SK-N-SH (cell line): ENCODE measurements at regions not wholly inside any gene's neighbourhood (a gene's known extent, or its start where the extent isn't known, plus 50 kb on each side); places are given as distances from the start of the nearest gene placed in this dataset.

ENCODE experiments used
- CTCF ChIA-PET: fragments of 300-600, 350-600 bp; formaldehyde crosslinking; extraction: SDS; loops from one replicate; lab custom pipeline; 2021; lab: Yijun Ruan, JAX
- POLR2A ChIA-PET: fragments of 350-600 bp; sonication (Branson Sonifier 250); formaldehyde crosslinking; extraction: SDS; loops from one replicate; lab custom pipeline; 2020; ENCODE audit warnings: antibody characterized with exemption, inconsistent platforms; lab: Yijun Ruan, JAX
- DNase-seq: peaks from one replicate; pipeline ENCODE4 v3.0.0; 2012
- H2AFZ ChIP-seq: fragments of 200-600 bp; sonication (generic); 2 replicates; pipeline ENCODE4 v1.8.1; 2016; ENCODE audit warnings: antibody characterized with exemption, mild to moderate bottlenecking, low read depth
- H3F3A ChIP-seq: fragments of 200-600 bp; sonication (generic); replicated peaks from 2 replicates; pipeline ENCODE3; 2016; ENCODE audit warnings: antibody characterized with exemption, mild to moderate bottlenecking; ENCODE audit not compliant: insufficient read depth
- H3K27ac ChIP-seq, 2 experiments: fragments of 200-500 bp in 1 of 2; fragments of 200-600 bp in 1 of 2; sonication (Bioruptor generic) in 1 of 2; sonication (generic), shearing (Covaris generic) in 1 of 2; 2 replicates each; pipeline versions ENCODE4 v1.5.1 to v1.6.1; 2014 to 2016; ENCODE audit warnings: low read depth in 2 of 2, inconsistent platforms in 1 of 2, low read length in 1 of 2, mild to moderate bottlenecking in 1 of 2, mixed read lengths in 1 of 2
- H3K27me3 ChIP-seq: fragments of 200-600 bp; sonication (generic), shearing (Covaris generic); 2 replicates; pipeline ENCODE4 v1.6.1; 2016; ENCODE audit warnings: mixed run types; ENCODE audit not compliant: insufficient read depth
- H3K36me3 ChIP-seq, 2 experiments: fragments of 200-500 bp in 1 of 2; fragments of 200-600 bp in 1 of 2; sonication (Bioruptor generic) in 1 of 2; sonication (generic) in 1 of 2; replicated peaks in 1 of 2; 2 replicates each; pipeline versions ENCODE3 to v1.5.1; 2014 to 2016; ENCODE audit warnings: low read length in 1 of 2, mild to moderate bottlenecking in 1 of 2; ENCODE audit not compliant: insufficient read depth in 2 of 2, control insufficient read depth in 1 of 2
- H3K4me1 ChIP-seq, 2 experiments: fragments of 200-500 bp in 1 of 2; fragments of 200-600 bp in 1 of 2; sonication (Bioruptor generic) in 1 of 2; sonication (generic), shearing (Covaris generic) in 1 of 2; 2 replicates each; pipeline versions ENCODE4 v1.5.1 to v1.6.1; 2014 to 2016; ENCODE audit warnings: low read depth in 1 of 2, low read length in 1 of 2, mixed run types in 1 of 2; ENCODE audit not compliant: insufficient read depth in 2 of 2, control insufficient read depth in 1 of 2
- H3K4me2 ChIP-seq: fragments of 200-600 bp; sonication (generic), shearing (Covaris generic); 2 replicates; pipeline ENCODE4 v1.6.1; 2017; ENCODE audit warnings: mixed run types
- H3K4me3 ChIP-seq, 2 experiments: fragments of 200-500 bp in 1 of 2; fragments of 200-600 bp in 1 of 2; sonication (Bioruptor generic) in 1 of 2; sonication (generic), shearing (Covaris generic) in 1 of 2; 2 replicates each; pipeline versions ENCODE4 v1.5.1 to v1.8.1; 2014 to 2016; ENCODE audit warnings: low read depth in 2 of 2, inconsistent platforms in 1 of 2, low read length in 1 of 2, mild to moderate bottlenecking in 1 of 2, mixed read lengths in 1 of 2, moderate library complexity in 1 of 2
- H3K79me2 ChIP-seq: fragments of 200-600 bp; sonication (generic); 2 replicates; pipeline ENCODE4 v1.8.1; 2017; ENCODE audit warnings: mild to moderate bottlenecking; ENCODE audit not compliant: insufficient read depth
- H3K9ac ChIP-seq: fragments of 200-600 bp; sonication (generic); 2 replicates; pipeline ENCODE4 v1.6.1; 2017; ENCODE audit warnings: mixed run types
- H3K9me2 ChIP-seq: fragments of 200-600 bp; sonication (generic); 2 replicates; pipeline ENCODE4 v1.6.1; 2017; ENCODE audit warnings: mixed run types
- H3K9me3 ChIP-seq: fragments of 200-600 bp; sonication (generic); 2 replicates; pipeline ENCODE4 v1.6.1; 2017; ENCODE audit warnings: mixed run types, mild to moderate bottlenecking, moderate library complexity
- H4K20me1 ChIP-seq: fragments of 200-600 bp; sonication (generic); 2 replicates; pipeline ENCODE4 v1.6.1; 2017; ENCODE audit warnings: mild to moderate bottlenecking, mixed run types; ENCODE audit not compliant: insufficient read depth
- CHD2 ChIP-seq: fragments of 150-350 bp; IDR thresholded peaks from 2 replicates; pipeline ENCODE4 v1.6.1; 2018; ENCODE audit warnings: low read length; ENCODE audit not compliant: partially characterized antibody
- ELF1 ChIP-seq: IDR thresholded peaks from 2 replicates; pipeline ENCODE4 v1.4.0; 2012
- EP300 ChIP-seq, 2 experiments: IDR thresholded peaks; 2 replicates each; pipeline versions ENCODE4 v1.4.0 to v1.6.1; 2012; ENCODE audit warnings: borderline replicate concordance in 1 of 2, low read depth in 1 of 2, low read length in 1 of 2
- FOSL2 ChIP-seq: IDR thresholded peaks from 2 replicates; pipeline ENCODE4 v1.4.0; 2012; ENCODE audit warnings: low read depth, mild to moderate bottlenecking, moderate library complexity, borderline replicate concordance
- FOXM1 ChIP-seq: IDR thresholded peaks from 2 replicates; pipeline ENCODE4 v1.4.0; 2012; ENCODE audit warnings: low read depth, mild to moderate bottlenecking
- GABPA ChIP-seq: IDR thresholded peaks from 2 replicates; pipeline ENCODE4 v1.4.0; 2012; ENCODE audit warnings: low read depth, mild to moderate bottlenecking
- MXI1 ChIP-seq: IDR thresholded peaks from 2 replicates; pipeline ENCODE4 v1.6.1; 2012; ENCODE audit warnings: mild to moderate bottlenecking, low read depth, low read length, improper control_type of control experiment
- NFIC ChIP-seq: IDR thresholded peaks from 2 replicates; pipeline ENCODE4 v1.4.0; 2012; ENCODE audit warnings: borderline replicate concordance
- RAD21 ChIP-seq: IDR thresholded peaks from 2 replicates; pipeline ENCODE4 v1.6.1; 2012; ENCODE audit warnings: mild to moderate bottlenecking, low read length
- RXRA ChIP-seq: IDR thresholded peaks from 2 replicates; pipeline ENCODE4 v1.4.0; 2012; ENCODE audit warnings: low read depth, mild to moderate bottlenecking, borderline replicate concordance
- TAF1 ChIP-seq: IDR thresholded peaks from 2 replicates; pipeline ENCODE4 v1.6.1; 2012; ENCODE audit warnings: low read depth, mild to moderate bottlenecking, low read length, moderate library complexity, borderline replicate concordance
- TCF12 ChIP-seq: IDR thresholded peaks from 2 replicates; pipeline ENCODE4 v1.4.0; 2012
- WGBS: methylation state at CpG from one replicate; pipeline ENCODE4 v1.1.6; 2017; ENCODE audit warnings: low lambda C conversion rate; 5-methylcytosine and 5-hydroxymethylcytosine counted together
- TF ChIP-seq, protein P1 (sequence below): fragments of 150-350 bp; IDR thresholded peaks from 2 replicates; pipeline ENCODE4 v1.6.1; 2016; ENCODE audit warnings: mild to moderate bottlenecking, low read depth, low read length
- TF ChIP-seq, protein P2 (sequence below): IDR thresholded peaks from 2 replicates; pipeline ENCODE4; 2012
- TF ChIP-seq, protein P3 (sequence below): IDR thresholded peaks from 2 replicates; pipeline ENCODE4 v1.6.1; 2012; ENCODE audit warnings: mild to moderate bottlenecking, low read depth, low read length, moderate library complexity
- TF ChIP-seq, protein P4 (sequence below): IDR thresholded peaks from 2 replicates; pipeline ENCODE4 v1.4.0; 2012; ENCODE audit warnings: low read depth
- TF ChIP-seq, protein P5 (sequence below): fragments of 200-600 bp; sonication (generic); IDR thresholded peaks from 2 replicates; pipeline ENCODE4 v1.6.1; 2017; ENCODE audit warnings: antibody characterized with exemption, mild to moderate bottlenecking, moderate library complexity
- TF ChIP-seq, protein P6 (sequence below): IDR thresholded peaks from 2 replicates; pipeline ENCODE4 v1.4.0; 2012; ENCODE audit warnings: low read depth, borderline replicate concordance

DNA sequence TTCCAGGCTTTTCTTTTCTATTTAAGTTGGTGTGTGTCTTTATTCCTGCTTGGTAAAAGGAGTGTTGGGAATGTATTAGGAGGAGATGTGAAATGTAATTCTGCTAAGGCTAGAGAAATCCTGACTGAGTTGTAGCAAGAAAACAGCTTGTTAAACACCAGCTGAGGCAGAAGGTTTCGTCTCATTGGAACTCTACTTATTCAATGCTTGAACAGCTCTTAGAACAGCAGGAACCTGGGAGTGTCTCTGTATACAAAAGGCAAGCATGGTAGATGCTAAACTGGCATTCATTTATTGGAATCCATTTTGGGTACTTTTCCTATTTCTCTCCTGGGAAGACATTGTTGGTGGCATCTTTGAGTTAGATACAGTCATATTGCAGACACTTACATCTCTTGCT lies 280.9 kb downstream of the HRH4 start:
- Histone ChIP-seq H4K20me1 (no peaks in the 10 kb centered on the region), H2AFZ (no peak overlapping the region), H3K27me3 (0 out of 2 replicates have a peak, but pooled peaks cover 4% of the 10 kb centered on the region), H3F3A (no peaks in the 10 kb centered on the region), H3K27ac (no peak overlapping the region), H3K9ac (no peak overlapping the region), H3K4me2 (no peak overlapping the region), H3K4me1 (no peaks in the 10 kb centered on the region), H3K79me2 (no peaks in the 10 kb centered on the region), H3K9me2 (no peaks in the 10 kb centered on the region), H3K4me3 (no peak overlapping the region), H3K9me3 (no peaks in the 10 kb centered on the region), H3K36me3 (no peaks in the 10 kb centered on the region)
- WGBS: 40% methylated on average over 1 of the region's 1 CpG
- CTCF ChIA-PET: interaction anchor here (0.6 to 2.3 kb wide), 3 partner anchors 15 to 198 kb away, joined by 4 to 8 read pairs (median 7); no protein-coding TSS in a partner anchor
- TF ChIP-seq RXRA (no peak), NFIC (no peak), MXI1 (no peak), FOXM1 (no peak), ELF1 (no peak), RAD21 (no peak), TCF12 (no peak), EP300 (IDR thresholded peaks at IDR 0.05; ENCODE audit: borderline replicate concordance in 1 of 2, low read depth in 1 of 2, low read length in 1 of 2) (no peak), FOSL2 (no peak), CHD2 (no peak), TAF1 (no peak), GABPA (no peak)
- TF ChIP-seq, protein P1, sequence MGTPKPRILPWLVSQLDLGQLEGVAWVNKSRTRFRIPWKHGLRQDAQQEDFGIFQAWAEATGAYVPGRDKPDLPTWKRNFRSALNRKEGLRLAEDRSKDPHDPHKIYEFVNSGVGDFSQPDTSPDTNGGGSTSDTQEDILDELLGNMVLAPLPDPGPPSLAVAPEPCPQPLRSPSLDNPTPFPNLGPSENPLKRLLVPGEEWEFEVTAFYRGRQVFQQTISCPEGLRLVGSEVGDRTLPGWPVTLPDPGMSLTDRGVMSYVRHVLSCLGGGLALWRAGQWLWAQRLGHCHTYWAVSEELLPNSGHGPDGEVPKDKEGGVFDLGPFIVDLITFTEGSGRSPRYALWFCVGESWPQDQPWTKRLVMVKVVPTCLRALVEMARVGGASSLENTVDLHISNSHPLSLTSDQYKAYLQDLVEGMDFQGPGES: no peak
- TF ChIP-seq, protein P2, sequence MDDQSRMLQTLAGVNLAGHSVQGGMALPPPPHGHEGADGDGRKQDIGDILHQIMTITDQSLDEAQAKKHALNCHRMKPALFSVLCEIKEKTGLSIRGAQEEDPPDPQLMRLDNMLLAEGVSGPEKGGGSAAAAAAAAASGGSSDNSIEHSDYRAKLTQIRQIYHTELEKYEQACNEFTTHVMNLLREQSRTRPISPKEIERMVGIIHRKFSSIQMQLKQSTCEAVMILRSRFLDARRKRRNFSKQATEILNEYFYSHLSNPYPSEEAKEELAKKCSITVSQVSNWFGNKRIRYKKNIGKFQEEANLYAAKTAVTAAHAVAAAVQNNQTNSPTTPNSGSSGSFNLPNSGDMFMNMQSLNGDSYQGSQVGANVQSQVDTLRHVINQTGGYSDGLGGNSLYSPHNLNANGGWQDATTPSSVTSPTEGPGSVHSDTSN: no peak
- TF ChIP-seq, protein P3, sequence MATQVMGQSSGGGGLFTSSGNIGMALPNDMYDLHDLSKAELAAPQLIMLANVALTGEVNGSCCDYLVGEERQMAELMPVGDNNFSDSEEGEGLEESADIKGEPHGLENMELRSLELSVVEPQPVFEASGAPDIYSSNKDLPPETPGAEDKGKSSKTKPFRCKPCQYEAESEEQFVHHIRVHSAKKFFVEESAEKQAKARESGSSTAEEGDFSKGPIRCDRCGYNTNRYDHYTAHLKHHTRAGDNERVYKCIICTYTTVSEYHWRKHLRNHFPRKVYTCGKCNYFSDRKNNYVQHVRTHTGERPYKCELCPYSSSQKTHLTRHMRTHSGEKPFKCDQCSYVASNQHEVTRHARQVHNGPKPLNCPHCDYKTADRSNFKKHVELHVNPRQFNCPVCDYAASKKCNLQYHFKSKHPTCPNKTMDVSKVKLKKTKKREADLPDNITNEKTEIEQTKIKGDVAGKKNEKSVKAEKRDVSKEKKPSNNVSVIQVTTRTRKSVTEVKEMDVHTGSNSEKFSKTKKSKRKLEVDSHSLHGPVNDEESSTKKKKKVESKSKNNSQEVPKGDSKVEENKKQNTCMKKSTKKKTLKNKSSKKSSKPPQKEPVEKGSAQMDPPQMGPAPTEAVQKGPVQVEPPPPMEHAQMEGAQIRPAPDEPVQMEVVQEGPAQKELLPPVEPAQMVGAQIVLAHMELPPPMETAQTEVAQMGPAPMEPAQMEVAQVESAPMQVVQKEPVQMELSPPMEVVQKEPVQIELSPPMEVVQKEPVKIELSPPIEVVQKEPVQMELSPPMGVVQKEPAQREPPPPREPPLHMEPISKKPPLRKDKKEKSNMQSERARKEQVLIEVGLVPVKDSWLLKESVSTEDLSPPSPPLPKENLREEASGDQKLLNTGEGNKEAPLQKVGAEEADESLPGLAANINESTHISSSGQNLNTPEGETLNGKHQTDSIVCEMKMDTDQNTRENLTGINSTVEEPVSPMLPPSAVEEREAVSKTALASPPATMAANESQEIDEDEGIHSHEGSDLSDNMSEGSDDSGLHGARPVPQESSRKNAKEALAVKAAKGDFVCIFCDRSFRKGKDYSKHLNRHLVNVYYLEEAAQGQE: no peak
- TF ChIP-seq, protein P4, sequence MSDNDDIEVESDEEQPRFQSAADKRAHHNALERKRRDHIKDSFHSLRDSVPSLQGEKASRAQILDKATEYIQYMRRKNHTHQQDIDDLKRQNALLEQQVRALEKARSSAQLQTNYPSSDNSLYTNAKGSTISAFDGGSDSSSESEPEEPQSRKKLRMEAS: no peak
- TF ChIP-seq, protein P5, sequence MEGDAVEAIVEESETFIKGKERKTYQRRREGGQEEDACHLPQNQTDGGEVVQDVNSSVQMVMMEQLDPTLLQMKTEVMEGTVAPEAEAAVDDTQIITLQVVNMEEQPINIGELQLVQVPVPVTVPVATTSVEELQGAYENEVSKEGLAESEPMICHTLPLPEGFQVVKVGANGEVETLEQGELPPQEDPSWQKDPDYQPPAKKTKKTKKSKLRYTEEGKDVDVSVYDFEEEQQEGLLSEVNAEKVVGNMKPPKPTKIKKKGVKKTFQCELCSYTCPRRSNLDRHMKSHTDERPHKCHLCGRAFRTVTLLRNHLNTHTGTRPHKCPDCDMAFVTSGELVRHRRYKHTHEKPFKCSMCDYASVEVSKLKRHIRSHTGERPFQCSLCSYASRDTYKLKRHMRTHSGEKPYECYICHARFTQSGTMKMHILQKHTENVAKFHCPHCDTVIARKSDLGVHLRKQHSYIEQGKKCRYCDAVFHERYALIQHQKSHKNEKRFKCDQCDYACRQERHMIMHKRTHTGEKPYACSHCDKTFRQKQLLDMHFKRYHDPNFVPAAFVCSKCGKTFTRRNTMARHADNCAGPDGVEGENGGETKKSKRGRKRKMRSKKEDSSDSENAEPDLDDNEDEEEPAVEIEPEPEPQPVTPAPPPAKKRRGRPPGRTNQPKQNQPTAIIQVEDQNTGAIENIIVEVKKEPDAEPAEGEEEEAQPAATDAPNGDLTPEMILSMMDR: no peak
- TF ChIP-seq, protein P6, sequence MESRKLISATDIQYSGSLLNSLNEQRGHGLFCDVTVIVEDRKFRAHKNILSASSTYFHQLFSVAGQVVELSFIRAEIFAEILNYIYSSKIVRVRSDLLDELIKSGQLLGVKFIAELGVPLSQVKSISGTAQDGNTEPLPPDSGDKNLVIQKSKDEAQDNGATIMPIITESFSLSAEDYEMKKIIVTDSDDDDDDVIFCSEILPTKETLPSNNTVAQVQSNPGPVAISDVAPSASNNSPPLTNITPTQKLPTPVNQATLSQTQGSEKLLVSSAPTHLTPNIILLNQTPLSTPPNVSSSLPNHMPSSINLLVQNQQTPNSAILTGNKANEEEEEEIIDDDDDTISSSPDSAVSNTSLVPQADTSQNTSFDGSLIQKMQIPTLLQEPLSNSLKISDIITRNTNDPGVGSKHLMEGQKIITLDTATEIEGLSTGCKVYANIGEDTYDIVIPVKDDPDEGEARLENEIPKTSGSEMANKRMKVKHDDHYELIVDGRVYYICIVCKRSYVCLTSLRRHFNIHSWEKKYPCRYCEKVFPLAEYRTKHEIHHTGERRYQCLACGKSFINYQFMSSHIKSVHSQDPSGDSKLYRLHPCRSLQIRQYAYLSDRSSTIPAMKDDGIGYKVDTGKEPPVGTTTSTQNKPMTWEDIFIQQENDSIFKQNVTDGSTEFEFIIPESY: no peak
- DNase-seq: no peak
- POLR2A ChIA-PET: no interaction called here
